Mesenchymal stem cell (in vitro differentiated cells and primary cell): ENCODE measurements at regions not wholly inside any gene's neighbourhood (a gene's known extent, or its start where the extent isn't known, plus 50 kb on each side); places are given as distances from the start of the nearest gene placed in this dataset.
"Not testable (repeated sequence)": the region's sequence is repeated elsewhere in the genome, so short reads cannot be mapped to it uniquely, and the experiment has no call there.

ENCODE experiments used
- DNase-seq: peaks from one replicate; pipeline ENCODE4 v3.0.0-alpha.2; 2013
- H2AFZ ChIP-seq: one replicate; pipeline ENCODE4 v1.6.1; 2013; ENCODE audit warnings: low read depth, mild to moderate bottlenecking, control low read depth, inconsistent platforms, low read length, moderate library complexity
- H2AK5ac ChIP-seq: 2 replicates; pipeline ENCODE4 v1.6.1; 2013; ENCODE audit warnings: low read length, moderate library complexity, mild to moderate bottlenecking, inconsistent platforms; ENCODE audit not compliant: severe bottlenecking
- H2BK120ac ChIP-seq: one replicate; pipeline ENCODE4 v1.6.1; 2013; ENCODE audit warnings: low read depth, mild to moderate bottlenecking, inconsistent platforms, low read length, moderate library complexity
- H2BK12ac ChIP-seq, 2 experiments: one replicate each; pipeline ENCODE4 v1.6.1; 2013; ENCODE audit warnings: inconsistent platforms in 2 of 2, low read length in 2 of 2, mild to moderate bottlenecking in 2 of 2, moderate library complexity in 2 of 2, control low read depth in 1 of 2
- H2BK15ac ChIP-seq: one replicate; pipeline ENCODE4 v1.6.1; 2013; ENCODE audit warnings: mild to moderate bottlenecking, low read depth, inconsistent platforms; ENCODE audit not compliant: poor library complexity, severe bottlenecking
- H2BK5ac ChIP-seq: 2 replicates; pipeline ENCODE4 v1.6.1; 2013; ENCODE audit warnings: low read depth, mild to moderate bottlenecking, low read length, control low read depth, inconsistent platforms; ENCODE audit not compliant: poor library complexity, severe bottlenecking
- H3K14ac ChIP-seq, 2 experiments: one replicate each; pipeline ENCODE4 v1.6.1; 2013; ENCODE audit warnings: inconsistent platforms in 2 of 2, low read length in 2 of 2, control low read depth in 1 of 2, mild to moderate bottlenecking in 1 of 2, moderate library complexity in 1 of 2
- H3K18ac ChIP-seq, 2 experiments: one replicate each; pipeline ENCODE4 v1.6.1; 2013; ENCODE audit warnings: inconsistent platforms in 2 of 2, low read length in 2 of 2, control low read depth in 1 of 2, low read depth in 1 of 2, mild to moderate bottlenecking in 1 of 2
- H3K23ac ChIP-seq, 2 experiments: one replicate each; pipeline ENCODE4 v1.6.1; 2013; ENCODE audit warnings: inconsistent platforms in 2 of 2, low read length in 2 of 2, mild to moderate bottlenecking in 2 of 2, moderate library complexity in 2 of 2, control low read depth in 1 of 2
- H3K27ac ChIP-seq: 2 replicates; pipeline ENCODE4 v1.5.1; 2013; ENCODE audit warnings: mild to moderate bottlenecking, moderate library complexity, low read length, control low read depth, inconsistent platforms; ENCODE audit not compliant: poor library complexity, severe bottlenecking
- H3K27me3 ChIP-seq, 2 experiments: 2 replicates each; pipeline versions ENCODE4 v1.6.1 to v1.7.0; 2013; ENCODE audit warnings: low read length in 2 of 2, mild to moderate bottlenecking in 2 of 2, moderate library complexity in 2 of 2, control low read depth in 1 of 2, inconsistent platforms in 1 of 2; ENCODE audit not compliant: control insufficient read depth in 1 of 2, insufficient read depth in 1 of 2
- H3K36me3 ChIP-seq, 2 experiments: 2 replicates each; pipeline versions ENCODE4 v1.6.1 to v1.7.0; 2013; ENCODE audit warnings: low read length in 2 of 2, control low read depth in 1 of 2, inconsistent platforms in 1 of 2, low read depth in 1 of 2, mild to moderate bottlenecking in 1 of 2; ENCODE audit not compliant: insufficient read depth in 2 of 2, control insufficient read depth in 1 of 2
- H3K4ac ChIP-seq, 2 experiments: one replicate each; pipeline ENCODE4 v1.6.1; 2013; ENCODE audit warnings: inconsistent platforms in 2 of 2, low read length in 2 of 2, mild to moderate bottlenecking in 2 of 2, moderate library complexity in 2 of 2, control low read depth in 1 of 2, low read depth in 1 of 2
- H3K4me1 ChIP-seq: 2 replicates; pipeline ENCODE4 v1.6.1; 2013; ENCODE audit warnings: low read depth, low read length, control low read depth; ENCODE audit not compliant: control insufficient read depth, insufficient read depth
- H3K4me2 ChIP-seq: 2 replicates; pipeline ENCODE4 v1.6.1; 2013; ENCODE audit warnings: low read length, mild to moderate bottlenecking, inconsistent platforms; ENCODE audit not compliant: poor library complexity, severe bottlenecking
- H3K4me3 ChIP-seq, 2 experiments: 2 replicates each; pipeline versions ENCODE4 v1.5.1 to v1.7.0; 2013; ENCODE audit warnings: low read length in 2 of 2, mild to moderate bottlenecking in 2 of 2, control low read depth in 1 of 2, low read depth in 1 of 2; ENCODE audit not compliant: insufficient read depth in 1 of 2
- H3K79me1 ChIP-seq: replicated peaks from 2 replicates; pipeline ENCODE4 v1.6.1; 2013; ENCODE audit warnings: mild to moderate bottlenecking, control low read depth, low read length, inconsistent platforms; ENCODE audit not compliant: poor library complexity, severe bottlenecking
- H3K9ac ChIP-seq: 2 replicates; pipeline ENCODE4 v1.7.0; 2013; ENCODE audit warnings: mild to moderate bottlenecking, low read length, moderate library complexity
- H3K9me3 ChIP-seq: 2 replicates; pipeline ENCODE4 v1.7.0; 2013; ENCODE audit warnings: mild to moderate bottlenecking, low read length; ENCODE audit not compliant: control insufficient read depth
- H4K8ac ChIP-seq: one replicate; pipeline ENCODE4 v1.6.1; 2013; ENCODE audit warnings: inconsistent platforms, mild to moderate bottlenecking, low read length, moderate library complexity
- H4K91ac ChIP-seq: one replicate; pipeline ENCODE4 v1.6.1; 2013; ENCODE audit warnings: mild to moderate bottlenecking, low read length, inconsistent platforms
- WGBS: methylation state at CpG from one replicate; pipeline ENCODE4 v1.1.7; 2013; ENCODE audit warnings: mixed read lengths; 5-methylcytosine and 5-hydroxymethylcytosine counted together

DNA sequence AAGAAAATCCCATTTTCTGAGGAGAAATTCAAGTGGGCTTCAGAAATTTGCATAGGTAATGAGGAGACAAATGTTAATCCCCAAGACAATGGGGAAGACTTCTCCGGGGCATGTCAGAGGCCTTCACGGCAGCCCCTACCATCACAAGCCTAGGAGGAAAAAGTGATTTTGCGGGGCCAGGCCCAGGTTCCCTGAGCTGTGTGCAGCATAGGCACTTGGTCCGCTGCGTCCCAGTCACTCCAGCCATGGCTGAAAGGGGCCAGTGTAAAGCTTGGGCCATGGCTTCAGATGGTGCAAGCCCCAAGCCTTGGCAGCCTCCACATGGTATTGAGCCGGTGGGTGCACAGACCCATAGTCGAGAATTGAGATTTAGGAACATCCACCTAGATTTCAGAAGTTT lies 570.7 kb downstream of the KCNA4 start:
- H3K36me3 ChIP-seq, result no peaks in the 10 kb centered on the region
- no peak overlapping the region for H2BK15ac ChIP-seq
- H3K4ac ChIP-seq, result no peak overlapping the region
- H2BK12ac ChIP-seq, result no peak overlapping the region
- H3K4me2 ChIP-seq, result no peak overlapping the region
- H2AFZ ChIP-seq, result no peak overlapping the region
- no peaks in the 10 kb centered on the region for H3K79me1 ChIP-seq
- H2BK120ac ChIP-seq, result no peak overlapping the region
- no peak overlapping the region for H3K4me3 ChIP-seq
- no peaks in the 10 kb centered on the region for H3K9me3 ChIP-seq
- no peaks in the 10 kb centered on the region for H3K4me1 ChIP-seq
- no peak overlapping the region for H2AK5ac ChIP-seq
- H4K91ac ChIP-seq, result no peak overlapping the region
- no peak overlapping the region for H3K9ac ChIP-seq
- WGBS, result 89% methylated on average over 7 of the region's 7 CpGs
- H3K23ac ChIP-seq, result no peak overlapping the region
- no peak overlapping the region for H3K18ac ChIP-seq
- H4K8ac ChIP-seq, result no peak overlapping the region
- no peak overlapping the region for H3K27ac ChIP-seq
- no peaks in the 10 kb centered on the region for H3K27me3 ChIP-seq
- no peak overlapping the region for H2BK5ac ChIP-seq
- DNase-seq, result no peak
- no peak overlapping the region for H3K14ac ChIP-seq

DNA sequence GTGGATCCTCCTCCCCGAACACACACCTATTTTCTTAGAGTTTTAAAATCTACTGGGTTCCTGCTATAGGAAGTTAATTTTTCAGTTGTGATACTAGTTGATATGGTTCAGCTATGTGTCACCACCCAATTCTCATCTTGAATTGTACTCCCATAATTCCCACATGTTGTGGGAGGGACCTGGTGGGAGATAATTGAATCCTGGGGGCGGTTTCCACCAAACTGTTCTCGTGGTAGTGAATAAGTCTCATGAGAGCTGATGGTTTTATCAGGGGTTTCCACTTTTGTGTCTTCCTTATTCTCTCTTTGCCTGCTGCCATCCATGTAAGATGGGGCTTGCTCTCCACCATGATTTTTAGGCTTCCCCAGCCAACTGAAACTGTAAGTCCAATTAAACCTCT lies 571.6 kb downstream of the KCNA4 start:
- H3K27me3 ChIP-seq, H3K36me3 ChIP-seq, H2AFZ ChIP-seq, H3K4ac ChIP-seq, DNase-seq, H3K79me1 ChIP-seq, H3K9me3 ChIP-seq, H2BK5ac ChIP-seq, H3K4me1 ChIP-seq, H3K9ac ChIP-seq, H4K8ac ChIP-seq, H3K4me3 ChIP-seq, H3K18ac ChIP-seq, H3K4me2 ChIP-seq, H3K14ac ChIP-seq, H3K23ac ChIP-seq, H2BK120ac ChIP-seq, H2AK5ac ChIP-seq, H2BK15ac ChIP-seq, H2BK12ac ChIP-seq, H4K91ac ChIP-seq, H3K27ac ChIP-seq: not testable (repeated sequence)
- WGBS, result 83% methylated on average over 2 of the region's 3 CpGs

- WGBS, result 100% methylated on average over 1 of the region's 1 CpG
- Histone ChIP-seq H3K23ac (no peak overlapping the region), H2BK5ac (no peak overlapping the region), H2BK15ac (no peak overlapping the region), H2AK5ac (no peak overlapping the region), H2BK120ac (no peak overlapping the region), H4K91ac (no peak overlapping the region), H3K27me3 (no peaks in the 10 kb centered on the region), H3K27ac (no peak overlapping the region), H3K79me1 (no peaks in the 10 kb centered on the region), H3K9ac (no peak overlapping the region), H3K4ac (no peak overlapping the region), H3K36me3 (no peaks in the 10 kb centered on the region), H3K4me2 (no peak overlapping the region), H3K9me3 (no peaks in the 10 kb centered on the region), H3K18ac (no peak overlapping the region), H2AFZ (no peak overlapping the region), H4K8ac (no peak overlapping the region), H3K4me1 (no peaks in the 10 kb centered on the region), H3K4me3 (no peak overlapping the region), H2BK12ac (no peak overlapping the region), H3K14ac (no peak overlapping the region)
- no peak for DNase-seq
Measured at GRCh38 chr11:29438815-29439214, 578.0 kb downstream of the KCNA4 start.

- H2BK15ac ChIP-seq, result no peak overlapping the region
- no CpG with 5 or more reads among the region's 1 CpG for WGBS
Measured at GRCh38 chr11:29435421-29435820, 581.4 kb downstream of the KCNA4 start.

More at GRCh38 chr11:29435421-29435820, 581.4 kb downstream of the KCNA4 start:
- Histone ChIP-seq H3K14ac (no peak overlapping the region), H2AFZ (no peak overlapping the region), H3K23ac (no peak overlapping the region), H2BK12ac (no peak overlapping the region), H2BK5ac (no peak overlapping the region), H3K27ac (no peak overlapping the region), H4K8ac (no peak overlapping the region), H3K36me3 (no peaks in the 10 kb centered on the region), H2BK120ac (no peak overlapping the region), H3K4ac (no peak overlapping the region), H3K4me3 (no peak overlapping the region), H3K9me3 (no peaks in the 10 kb centered on the region), H3K79me1 (no peaks in the 10 kb centered on the region), H3K18ac (no peak overlapping the region), H3K27me3 (no peaks in the 10 kb centered on the region), H4K91ac (no peak overlapping the region), H3K9ac (no peak overlapping the region), H3K4me1 (no peaks in the 10 kb centered on the region), H3K4me2 (no peak overlapping the region), H2AK5ac (no peak overlapping the region)
- DNase-seq, result no peak
